GM12878 (cell line): ENCODE measurements at regions not wholly inside any gene's neighbourhood (a gene's known extent, or its start where the extent isn't known, plus 50 kb on each side); places are given as distances from the start of the nearest gene placed in this dataset.

Source experiments
- ATAC-seq: fragments of 200-7000 bp; cut with Tn5 transposase; 3 replicates; pipeline ENCODE4 v1.9.1; 2020; ENCODE audit warnings: mild to moderate bottlenecking, moderate library complexity
- BruUV-seq: library from RNA; stranded (reverse); fragments of 400-500 nt; replicated peaks from 2 replicates; lab custom pipeline; 2021; lab: Mats Ljungman, UMichigan
- CTCF ChIA-PET: fragments of 300-600 bp; sonication (Branson Sonifier 250); formaldehyde crosslinking; extraction: SDS; loops from one replicate; lab custom pipeline; 2021; ENCODE audit warnings: inconsistent platforms; lab: Yijun Ruan, JAX
- POLR2A ChIA-PET: fragments of 350-600 bp; formaldehyde crosslinking; extraction: SDS; loops from one replicate; lab custom pipeline; 2021; ENCODE audit warnings: inconsistent platforms; lab: Charles Lee
- RAD21 ChIA-PET: fragments of 300-600 bp; sonication (Branson Sonifier 250); formaldehyde crosslinking; loops from one replicate; lab custom pipeline; 2023; ENCODE audit warnings: antibody characterized with exemption; ENCODE audit not compliant: unreplicated experiment; lab: Charles Lee
- SMC1A ChIA-PET: fragments of 300-600 bp; sonication (Branson Sonifier 250); formaldehyde crosslinking; loops from one replicate; lab custom pipeline; 2023; ENCODE audit not compliant: unreplicated experiment, uncharacterized antibody; lab: Charles Lee
- DNase-seq: peaks from one replicate; pipeline ENCODE4 v3.0.0-alpha.2; 2011; ENCODE audit warnings: low read depth, low spot score
- FAIRE-seq: peaks from 3 replicates; lab custom pipeline; 2011; peaks lifted over from hg19 to GRCh38; lab: Jason Lieb, UNC
- H2AFZ ChIP-seq: 2 replicates; pipeline ENCODE4 v1.6.0; 2011; ENCODE audit warnings: low read depth, low read length, control low read depth; ENCODE audit not compliant: control insufficient read depth
- H3K27ac ChIP-seq: 2 replicates; pipeline ENCODE4 v1.5.1; 2011; ENCODE audit warnings: control low read depth; ENCODE audit not compliant: control insufficient read depth, insufficient read depth
- H3K27me3 ChIP-seq, 2 experiments: replicated peaks in 1 of 2; 2 replicates each; pipeline versions ENCODE4 v1.6.0 to v1.6.1; 2011; ENCODE audit warnings: low read length in 1 of 2; ENCODE audit not compliant: control insufficient read depth in 2 of 2, insufficient read depth in 2 of 2
- H3K36me3 ChIP-seq, 2 experiments: 2 replicates each; pipeline ENCODE4 v1.5.1; 2011; ENCODE audit warnings: low read length in 1 of 2; ENCODE audit not compliant: control insufficient read depth in 2 of 2, insufficient read depth in 2 of 2
- H3K4me1 ChIP-seq: 2 replicates; pipeline ENCODE4 v1.6.1; 2011; ENCODE audit warnings: mild to moderate bottlenecking, low read length, moderate library complexity, mixed read lengths; ENCODE audit not compliant: control insufficient read depth, insufficient read depth
- H3K4me2 ChIP-seq: 2 replicates; pipeline ENCODE4 v1.6.0; 2011; ENCODE audit warnings: control low read depth; ENCODE audit not compliant: control insufficient read depth, insufficient read depth
- H3K4me3 ChIP-seq: fragments of 200-600 bp; sonication (generic); 2 replicates; pipeline ENCODE4 v1.5.1; 2016
- H3K79me2 ChIP-seq: 2 replicates; pipeline ENCODE4 v1.6.0; 2011; ENCODE audit warnings: low read length; ENCODE audit not compliant: control insufficient read depth, insufficient read depth
- H3K9ac ChIP-seq: 2 replicates; pipeline ENCODE4 v1.8.0; 2011; ENCODE audit warnings: low read length, control low read depth, mixed read lengths; ENCODE audit not compliant: control insufficient read depth, insufficient read depth
- H3K9me3 ChIP-seq: replicated peaks from 3 replicates; pipeline ENCODE4 v1.5.1; 2011; ENCODE audit warnings: mild to moderate bottlenecking, low read length; ENCODE audit not compliant: control insufficient read depth, insufficient read depth
- H4K20me1 ChIP-seq: 2 replicates; pipeline ENCODE4 v1.6.0; 2011; ENCODE audit not compliant: control insufficient read depth, insufficient read depth
- HSF1 ChIP-seq: fragments of 150-350 bp; IDR thresholded peaks from 2 replicates; pipeline ENCODE4 v1.6.1; 2014; ENCODE audit warnings: mild to moderate bottlenecking, low read depth, low read length
- NFIC ChIP-seq: IDR thresholded peaks from 2 replicates; pipeline ENCODE4 v1.6.1; 2012; ENCODE audit warnings: low read depth, mild to moderate bottlenecking, inconsistent platforms, low read length, moderate library complexity
- NFYB ChIP-seq: IDR thresholded peaks from 2 replicates; pipeline ENCODE4 v1.6.1; 2011; ENCODE audit warnings: low read depth, mild to moderate bottlenecking, low read length, improper control_type of control experiment, moderate library complexity; ENCODE audit not compliant: insufficient read depth
- YBX1 ChIP-seq: fragments of 450-650 bp; IDR thresholded peaks from 2 replicates; pipeline ENCODE4 v1.6.1; 2016; ENCODE audit warnings: antibody characterized with exemption
- WGBS: methylation state at CpG from one replicate; pipeline ENCODE4 v1.1.6; 2016; ENCODE audit warnings: low lambda C conversion rate; ENCODE audit not compliant: insufficient replicate concordance, insufficient coverage; ENCODE audit errors: missing lambda C conversion rate; 5-methylcytosine and 5-hydroxymethylcytosine counted together
- in situ Hi-C: fragments of 300-500 bp; cut with MboI; formaldehyde crosslinking; loops from 9 replicates; pipeline ENCODE4 v1.14.3; 2018; ENCODE audit warnings: mixed read lengths
- intact Hi-C: fragments of 100-400 bp; cut with micrococcal nuclease; formaldehyde crosslinking; loops from one replicate; pipeline ENCODE4 v1.14.2; 2022; ENCODE audit not compliant: unreplicated experiment
- TF ChIP-seq, protein P1 (sequence below): fragments of 450-650 bp; IDR thresholded peaks from 2 replicates; pipeline ENCODE4 v1.6.1; 2016; ENCODE audit warnings: mild to moderate bottlenecking, moderate library complexity, borderline replicate concordance

GRCh38 chr2:66030553-66030952, 404.4 kb upstream of the MEIS1 start (continued):
- TF ChIP-seq, protein P1, sequence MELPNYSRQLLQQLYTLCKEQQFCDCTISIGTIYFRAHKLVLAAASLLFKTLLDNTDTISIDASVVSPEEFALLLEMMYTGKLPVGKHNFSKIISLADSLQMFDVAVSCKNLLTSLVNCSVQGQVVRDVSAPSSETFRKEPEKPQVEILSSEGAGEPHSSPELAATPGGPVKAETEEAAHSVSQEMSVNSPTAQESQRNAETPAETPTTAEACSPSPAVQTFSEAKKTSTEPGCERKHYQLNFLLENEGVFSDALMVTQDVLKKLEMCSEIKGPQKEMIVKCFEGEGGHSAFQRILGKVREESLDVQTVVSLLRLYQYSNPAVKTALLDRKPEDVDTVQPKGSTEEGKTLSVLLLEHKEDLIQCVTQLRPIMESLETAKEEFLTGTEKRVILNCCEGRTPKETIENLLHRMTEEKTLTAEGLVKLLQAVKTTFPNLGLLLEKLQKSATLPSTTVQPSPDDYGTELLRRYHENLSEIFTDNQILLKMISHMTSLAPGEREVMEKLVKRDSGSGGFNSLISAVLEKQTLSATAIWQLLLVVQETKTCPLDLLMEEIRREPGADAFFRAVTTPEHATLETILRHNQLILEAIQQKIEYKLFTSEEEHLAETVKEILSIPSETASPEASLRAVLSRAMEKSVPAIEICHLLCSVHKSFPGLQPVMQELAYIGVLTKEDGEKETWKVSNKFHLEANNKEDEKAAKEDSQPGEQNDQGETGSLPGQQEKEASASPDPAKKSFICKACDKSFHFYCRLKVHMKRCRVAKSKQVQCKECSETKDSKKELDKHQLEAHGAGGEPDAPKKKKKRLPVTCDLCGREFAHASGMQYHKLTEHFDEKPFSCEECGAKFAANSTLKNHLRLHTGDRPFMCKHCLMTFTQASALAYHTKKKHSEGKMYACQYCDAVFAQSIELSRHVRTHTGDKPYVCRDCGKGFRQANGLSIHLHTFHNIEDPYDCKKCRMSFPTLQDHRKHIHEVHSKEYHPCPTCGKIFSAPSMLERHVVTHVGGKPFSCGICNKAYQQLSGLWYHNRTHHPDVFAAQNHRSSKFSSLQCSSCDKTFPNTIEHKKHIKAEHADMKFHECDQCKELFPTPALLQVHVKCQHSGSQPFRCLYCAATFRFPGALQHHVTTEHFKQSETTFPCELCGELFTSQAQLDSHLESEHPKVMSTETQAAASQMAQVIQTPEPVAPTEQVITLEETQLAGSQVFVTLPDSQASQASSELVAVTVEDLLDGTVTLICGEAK = no peak
- no peak for TF ChIP-seq YBX1
- TF ChIP-seq NFYB = no peak
- TF ChIP-seq HSF1 = no peak

DNA sequence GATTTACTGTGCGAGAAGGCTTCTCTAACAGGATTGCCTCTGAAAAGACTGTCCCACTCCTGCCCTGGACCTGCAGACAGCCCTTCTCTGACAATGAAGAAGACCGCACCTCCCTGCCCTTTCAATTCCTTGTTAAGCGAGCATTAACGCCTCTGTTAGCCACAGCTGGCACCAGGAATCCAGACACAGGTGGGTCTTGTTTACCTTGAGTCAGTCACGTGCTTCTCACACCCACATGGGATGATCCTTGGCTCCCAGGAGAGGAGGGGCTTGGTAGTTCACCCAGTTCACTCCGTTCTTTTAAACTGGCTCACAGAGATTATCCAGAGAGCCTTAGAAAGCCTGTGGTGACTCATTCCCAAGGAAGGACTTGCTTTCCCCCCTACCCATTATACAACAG, 410.5 kb upstream of the MEIS1 start:
- Histone ChIP-seq H3K27me3 (no peaks in the 10 kb centered on the region), H3K79me2 (no peaks in the 10 kb centered on the region), H4K20me1 (no peaks in the 10 kb centered on the region), H3K4me2 (no peak overlapping the region), H3K9ac (no peak overlapping the region), H3K4me3 (no peak overlapping the region), H2AFZ (no peak overlapping the region), H3K27ac (no peak overlapping the region), H3K36me3 (no peaks in the 10 kb centered on the region), H3K4me1 (no peaks in the 10 kb centered on the region), H3K9me3 (no peaks in the 10 kb centered on the region)
- TF ChIP-seq NFIC = no peak
- ATAC-seq (no peak), DNase-seq (no peak), FAIRE-seq (no peak)
- ChIA-PET SMC1A (interaction anchor here (0.9 kb wide), 1 partner anchor 21 kb away, joined by 3 read pairs; no protein-coding TSS in a partner anchor), RAD21 (no interaction called here), POLR2A (no interaction called here), CTCF (interaction anchor here (1.3 kb wide), 1 partner anchor 11 kb away, joined by 4 read pairs; no protein-coding TSS in a partner anchor)
- WGBS = 23% methylated on average over 6 of the region's 6 CpGs
- in situ Hi-C loops = no loop called here
- no TSS peak for BruUV-seq
- intact Hi-C loops = no loop called here
